Vagina (tissue), 2 donors: ENCODE measurements at regions not wholly inside any gene's neighbourhood (a gene's known extent, or its start where the extent isn't known, plus 50 kb on each side); places are given as distances from the start of the nearest gene placed in this dataset.

Source experiments
- POLR2A ChIP-seq, 2 donors: fragments of 450-650 bp; IDR thresholded peaks; one replicate each; pipeline ENCODE4 v1.6.1; 2017; ENCODE audit warnings: antibody characterized with exemption in 2 of 2, mild to moderate bottlenecking in 2 of 2, moderate library complexity in 2 of 2
- POLR2AphosphoS5 ChIP-seq, 2 donors: sonication (generic); formaldehyde crosslinking; IDR thresholded peaks; one replicate each; pipeline ENCODE4 v1.9.0; 2017; ENCODE audit warnings: antibody characterized with exemption in 2 of 2, mild to moderate bottlenecking in 2 of 2, low read depth in 1 of 2; ENCODE audit not compliant: insufficient read depth in 1 of 2
- TF ChIP-seq, protein P1 (sequence below), 3 experiments: fragments of 450-650 bp in 2 of 3; fragments of 200-600 bp in 1 of 3; sonication (generic) in 1 of 3; IDR thresholded peaks; one replicate each; pipeline ENCODE4 v1.5.1; 2017 to 2019; ENCODE audit warnings: antibody characterized with exemption in 3 of 3, mild to moderate bottlenecking in 2 of 3, moderate library complexity in 2 of 3

DNA sequence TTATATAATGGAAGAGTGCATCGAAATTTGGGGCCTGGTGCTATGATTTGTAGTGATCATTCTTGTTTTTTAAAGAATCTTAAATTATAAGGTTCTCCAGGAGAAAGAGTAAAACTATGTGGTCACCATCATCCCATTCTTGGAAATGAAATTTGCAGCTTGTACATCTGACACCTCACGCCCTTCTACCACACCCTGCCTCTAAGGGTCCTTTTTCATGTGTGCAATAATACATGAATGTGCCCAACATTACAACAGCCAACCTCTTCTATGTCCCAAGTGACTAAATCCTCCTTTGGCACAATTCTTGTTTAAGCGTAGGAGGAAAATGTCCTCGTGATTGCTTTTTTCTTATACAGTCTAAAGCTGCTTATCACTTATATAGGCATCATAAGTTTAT is 636.5 kb upstream of the NOVA1 start:
- TF ChIP-seq, protein P1, sequence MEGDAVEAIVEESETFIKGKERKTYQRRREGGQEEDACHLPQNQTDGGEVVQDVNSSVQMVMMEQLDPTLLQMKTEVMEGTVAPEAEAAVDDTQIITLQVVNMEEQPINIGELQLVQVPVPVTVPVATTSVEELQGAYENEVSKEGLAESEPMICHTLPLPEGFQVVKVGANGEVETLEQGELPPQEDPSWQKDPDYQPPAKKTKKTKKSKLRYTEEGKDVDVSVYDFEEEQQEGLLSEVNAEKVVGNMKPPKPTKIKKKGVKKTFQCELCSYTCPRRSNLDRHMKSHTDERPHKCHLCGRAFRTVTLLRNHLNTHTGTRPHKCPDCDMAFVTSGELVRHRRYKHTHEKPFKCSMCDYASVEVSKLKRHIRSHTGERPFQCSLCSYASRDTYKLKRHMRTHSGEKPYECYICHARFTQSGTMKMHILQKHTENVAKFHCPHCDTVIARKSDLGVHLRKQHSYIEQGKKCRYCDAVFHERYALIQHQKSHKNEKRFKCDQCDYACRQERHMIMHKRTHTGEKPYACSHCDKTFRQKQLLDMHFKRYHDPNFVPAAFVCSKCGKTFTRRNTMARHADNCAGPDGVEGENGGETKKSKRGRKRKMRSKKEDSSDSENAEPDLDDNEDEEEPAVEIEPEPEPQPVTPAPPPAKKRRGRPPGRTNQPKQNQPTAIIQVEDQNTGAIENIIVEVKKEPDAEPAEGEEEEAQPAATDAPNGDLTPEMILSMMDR (IDR thresholded peaks at IDR 0.05), result no peak
- TF ChIP-seq POLR2A (IDR thresholded peaks at IDR 0.05), result no peak
- TF ChIP-seq POLR2AphosphoS5 (IDR thresholded peaks at IDR 0.05; ENCODE audit: insufficient read depth in 1 of 2, low read depth in 1 of 2), result no peak
